ENCODE measurements at regions not wholly inside any gene's neighbourhood (a gene's known extent, or its start where the extent isn't known, plus 50 kb on each side); places are given as distances from the start of the nearest gene placed in this dataset.

DNA sequence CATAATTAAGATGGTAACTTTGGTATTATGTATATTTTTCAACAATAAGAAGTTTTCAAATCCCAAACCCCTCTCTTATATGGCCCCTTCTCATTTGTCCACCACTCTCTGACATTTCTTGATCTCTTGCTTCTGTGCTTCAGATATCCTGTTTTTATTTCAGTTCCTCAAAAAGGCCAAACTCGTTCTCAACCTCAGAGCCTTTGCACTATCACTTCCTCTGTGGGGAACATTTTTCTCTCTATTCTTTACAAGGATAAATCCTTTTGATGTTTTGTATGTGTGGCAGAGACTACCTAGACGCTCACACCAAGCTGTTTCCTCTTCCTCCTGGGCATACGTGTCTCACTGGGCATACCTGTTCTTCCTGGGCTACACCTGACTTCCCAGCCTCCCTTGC is 54.2 kb upstream of the FRMD4A start:
- TF ChIP-seq, protein P1, sequence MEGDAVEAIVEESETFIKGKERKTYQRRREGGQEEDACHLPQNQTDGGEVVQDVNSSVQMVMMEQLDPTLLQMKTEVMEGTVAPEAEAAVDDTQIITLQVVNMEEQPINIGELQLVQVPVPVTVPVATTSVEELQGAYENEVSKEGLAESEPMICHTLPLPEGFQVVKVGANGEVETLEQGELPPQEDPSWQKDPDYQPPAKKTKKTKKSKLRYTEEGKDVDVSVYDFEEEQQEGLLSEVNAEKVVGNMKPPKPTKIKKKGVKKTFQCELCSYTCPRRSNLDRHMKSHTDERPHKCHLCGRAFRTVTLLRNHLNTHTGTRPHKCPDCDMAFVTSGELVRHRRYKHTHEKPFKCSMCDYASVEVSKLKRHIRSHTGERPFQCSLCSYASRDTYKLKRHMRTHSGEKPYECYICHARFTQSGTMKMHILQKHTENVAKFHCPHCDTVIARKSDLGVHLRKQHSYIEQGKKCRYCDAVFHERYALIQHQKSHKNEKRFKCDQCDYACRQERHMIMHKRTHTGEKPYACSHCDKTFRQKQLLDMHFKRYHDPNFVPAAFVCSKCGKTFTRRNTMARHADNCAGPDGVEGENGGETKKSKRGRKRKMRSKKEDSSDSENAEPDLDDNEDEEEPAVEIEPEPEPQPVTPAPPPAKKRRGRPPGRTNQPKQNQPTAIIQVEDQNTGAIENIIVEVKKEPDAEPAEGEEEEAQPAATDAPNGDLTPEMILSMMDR (IDR thresholded peaks at IDR 0.05): no peak
- TF ChIP-seq POLR2A (IDR thresholded peaks at IDR 0.05): no peak

Measured in heart left ventricle (tissue), 13 donors.